ENCODE measurements at regions not wholly inside any gene's neighbourhood (a gene's known extent, or its start where the extent isn't known, plus 50 kb on each side); places are given as distances from the start of the nearest gene placed in this dataset.

DNA sequence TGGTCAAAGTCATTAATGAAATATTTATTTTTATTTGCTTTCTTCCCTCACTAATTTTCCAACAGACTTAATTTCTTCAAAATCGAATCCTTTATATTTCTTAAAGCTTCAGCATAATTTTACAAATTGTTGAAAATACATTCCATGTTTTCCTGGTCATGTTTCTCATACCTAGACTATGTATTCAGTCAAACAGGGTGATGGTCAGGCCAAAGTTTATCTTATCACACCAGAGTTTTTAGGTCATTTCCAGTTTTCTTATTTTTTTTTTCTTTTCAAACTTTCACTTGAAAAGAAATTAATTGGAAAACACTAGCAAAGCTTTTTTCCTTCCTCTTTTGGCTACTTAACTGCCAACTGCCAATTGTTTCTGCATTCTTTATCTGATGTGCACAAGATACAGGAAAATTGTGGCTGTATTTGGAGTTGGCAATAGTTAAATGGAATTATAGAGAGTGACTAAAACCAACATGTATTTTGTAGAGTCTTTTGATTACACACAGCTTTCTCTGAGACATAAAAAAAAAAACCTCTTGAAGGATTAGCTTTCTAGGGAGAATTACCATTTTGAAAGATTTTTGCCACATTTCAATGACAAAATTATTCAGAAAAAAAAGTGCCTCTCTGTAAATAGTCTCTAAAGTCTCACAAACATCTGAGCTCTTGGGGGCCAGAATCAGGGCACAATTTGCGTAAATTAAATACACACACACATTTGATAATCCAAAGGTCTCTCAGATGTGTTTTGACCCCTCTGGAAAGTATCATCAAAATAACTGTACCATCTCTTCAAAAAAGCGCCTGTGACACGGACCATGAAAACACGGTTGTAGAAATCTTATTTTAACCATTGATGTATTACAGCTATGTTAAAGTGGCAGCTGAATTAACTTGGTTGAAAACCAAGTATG lies 603.2 kb upstream of the KCNMB2 start:
- TF ChIP-seq, protein P1, sequence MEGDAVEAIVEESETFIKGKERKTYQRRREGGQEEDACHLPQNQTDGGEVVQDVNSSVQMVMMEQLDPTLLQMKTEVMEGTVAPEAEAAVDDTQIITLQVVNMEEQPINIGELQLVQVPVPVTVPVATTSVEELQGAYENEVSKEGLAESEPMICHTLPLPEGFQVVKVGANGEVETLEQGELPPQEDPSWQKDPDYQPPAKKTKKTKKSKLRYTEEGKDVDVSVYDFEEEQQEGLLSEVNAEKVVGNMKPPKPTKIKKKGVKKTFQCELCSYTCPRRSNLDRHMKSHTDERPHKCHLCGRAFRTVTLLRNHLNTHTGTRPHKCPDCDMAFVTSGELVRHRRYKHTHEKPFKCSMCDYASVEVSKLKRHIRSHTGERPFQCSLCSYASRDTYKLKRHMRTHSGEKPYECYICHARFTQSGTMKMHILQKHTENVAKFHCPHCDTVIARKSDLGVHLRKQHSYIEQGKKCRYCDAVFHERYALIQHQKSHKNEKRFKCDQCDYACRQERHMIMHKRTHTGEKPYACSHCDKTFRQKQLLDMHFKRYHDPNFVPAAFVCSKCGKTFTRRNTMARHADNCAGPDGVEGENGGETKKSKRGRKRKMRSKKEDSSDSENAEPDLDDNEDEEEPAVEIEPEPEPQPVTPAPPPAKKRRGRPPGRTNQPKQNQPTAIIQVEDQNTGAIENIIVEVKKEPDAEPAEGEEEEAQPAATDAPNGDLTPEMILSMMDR (IDR thresholded peaks at IDR 0.05): no peak
- TF ChIP-seq POLR2A (IDR thresholded peaks at IDR 0.05): no peak
